Caco-2 (cell line): ENCODE measurements at regions not wholly inside any gene's neighbourhood (a gene's known extent, or its start where the extent isn't known, plus 50 kb on each side); places are given as distances from the start of the nearest gene placed in this dataset.

ENCODE experiments used
- BruUV-seq: library from RNA; stranded (reverse); fragments of 400-500 nt; replicated peaks from 2 replicates; lab custom pipeline; 2021; lab: Mats Ljungman, UMichigan
- CTCF ChIA-PET: fragments of 300-600 bp; sonication (Branson Sonifier 250); formaldehyde crosslinking; loops from one replicate; lab custom pipeline; 2022; ENCODE audit warnings: antibody characterized with exemption; lab: Charles Lee
- POLR2A ChIA-PET: fragments of 300-600 bp; sonication (Branson Sonifier 250); formaldehyde crosslinking; loops from one replicate; lab custom pipeline; 2022; ENCODE audit warnings: antibody characterized with exemption; lab: Charles Lee
- DNase-seq, 2 experiments: peaks; one replicate each; pipeline versions ENCODE4 v3.0.0 to v3.0.0-alpha.2; 2020 to 2022
- H3K27me3 ChIP-seq: replicated peaks from 2 replicates; pipeline ENCODE4 v1.6.0; 2011; ENCODE audit warnings: low read length; ENCODE audit not compliant: control insufficient read depth, insufficient read depth
- H3K36me3 ChIP-seq: 2 replicates; pipeline ENCODE4 v1.5.1; 2011; ENCODE audit warnings: low read length; ENCODE audit not compliant: control insufficient read depth, insufficient read depth
- H3K4me1 ChIP-seq: fragments of 250-450 bp; sonication (Bioruptor Pico); 2 replicates; pipeline ENCODE4 v1.5.1; 2020; ENCODE audit warnings: mild to moderate bottlenecking
- H3K4me3 ChIP-seq: 2 replicates; pipeline ENCODE4 v1.5.1; 2011; ENCODE audit warnings: low read depth, mild to moderate bottlenecking, control low read depth, low read length
- H3K9me3 ChIP-seq: fragments of 250-450 bp; sonication (Bioruptor Pico); 2 replicates; pipeline ENCODE4 v1.5.1; 2020; ENCODE audit warnings: mild to moderate bottlenecking, moderate library complexity
- H3K27ac Mint-ChIP-seq: one replicate; pipeline ENCODE4 v1.8.0; 2022; ENCODE audit warnings: mixed read lengths; ENCODE audit not compliant: unreplicated experiment
- H3K27me3 Mint-ChIP-seq: one replicate; pipeline ENCODE4 v1.8.0; 2022; ENCODE audit warnings: mixed read lengths; ENCODE audit not compliant: insufficient read depth, unreplicated experiment
- H3K36me3 Mint-ChIP-seq: one replicate; pipeline ENCODE4 v1.8.0; 2022; ENCODE audit warnings: mild to moderate bottlenecking, mixed read lengths; ENCODE audit not compliant: insufficient read depth, unreplicated experiment
- H3K4me1 Mint-ChIP-seq: one replicate; pipeline ENCODE4 v1.8.0; 2022; ENCODE audit warnings: low read depth, mixed read lengths; ENCODE audit not compliant: unreplicated experiment
- H3K4me3 Mint-ChIP-seq: one replicate; pipeline ENCODE4 v1.8.0; 2022; ENCODE audit warnings: mild to moderate bottlenecking, moderate library complexity, mixed read lengths; ENCODE audit not compliant: unreplicated experiment
- H3K9me3 Mint-ChIP-seq: one replicate; pipeline ENCODE4 v1.8.0; 2022; ENCODE audit warnings: mixed read lengths; ENCODE audit not compliant: unreplicated experiment
- intact Hi-C: fragments of 100-400 bp; cut with micrococcal nuclease; formaldehyde crosslinking; loops from one replicate; pipeline ENCODE4 v1.10.0; 2022; ENCODE audit not compliant: unreplicated experiment
- TF ChIP-seq, protein P1 (sequence below), 2 experiments: fragments of 200-600 bp in 1 of 2; IDR thresholded peaks; 1 replicate in 1 of 2; 2 replicates in 1 of 2; pipeline versions ENCODE4 v1.5.1 to v1.8.0; 2011 to 2022; ENCODE audit warnings: antibody characterized with exemption in 1 of 2, control low read depth in 1 of 2, inconsistent platforms in 1 of 2, low read depth in 1 of 2, low read length in 1 of 2, mild to moderate bottlenecking in 1 of 2, moderate library complexity in 1 of 2; ENCODE audit not compliant: insufficient read depth in 1 of 2, severe bottlenecking in 1 of 2, unreplicated experiment in 1 of 2

DNA sequence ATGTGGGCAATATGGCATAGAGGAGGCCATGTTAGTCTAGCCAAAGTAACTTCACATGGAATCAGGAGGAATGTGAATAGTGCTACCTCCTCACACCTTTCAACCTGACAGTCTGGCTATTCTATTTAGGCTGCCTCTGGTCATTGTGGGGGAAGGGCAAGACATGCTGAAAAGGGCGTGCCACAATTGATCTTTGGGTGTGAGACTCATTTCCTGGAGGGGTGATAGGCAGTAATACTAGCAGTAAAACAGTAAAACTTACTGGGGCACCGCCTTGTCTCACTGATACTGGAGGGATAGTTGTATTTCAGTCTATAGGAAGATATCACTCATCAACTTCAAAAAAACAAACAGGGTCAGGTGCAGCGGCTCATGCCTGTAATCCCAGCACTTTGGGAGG is 88.7 kb downstream of the TMEM168 start:
- intact Hi-C loops, result loop anchor here (2.0 kb wide), 2 partner anchors 15 to 37 kb away; no protein-coding TSS in a partner anchor
- peak; percentile 32 to 64 for DNase-seq
- H3K4me1 ChIP-seq, result peaks cover 43% of the 10 kb centered on the region
- Mint-ChIP-seq H3K27me3 (no peaks in the 10 kb centered on the region), H3K27ac (peak overlapping the region; percentile 82), H3K36me3 (no peaks in the 10 kb centered on the region), H3K4me3 (no peak overlapping the region), H3K4me1 (peaks cover 37% of the 10 kb centered on the region), H3K9me3 (peaks cover 37% of the 10 kb centered on the region)
- peaks cover 16% of the 10 kb centered on the region for H3K9me3 ChIP-seq
- TF ChIP-seq, protein P1, sequence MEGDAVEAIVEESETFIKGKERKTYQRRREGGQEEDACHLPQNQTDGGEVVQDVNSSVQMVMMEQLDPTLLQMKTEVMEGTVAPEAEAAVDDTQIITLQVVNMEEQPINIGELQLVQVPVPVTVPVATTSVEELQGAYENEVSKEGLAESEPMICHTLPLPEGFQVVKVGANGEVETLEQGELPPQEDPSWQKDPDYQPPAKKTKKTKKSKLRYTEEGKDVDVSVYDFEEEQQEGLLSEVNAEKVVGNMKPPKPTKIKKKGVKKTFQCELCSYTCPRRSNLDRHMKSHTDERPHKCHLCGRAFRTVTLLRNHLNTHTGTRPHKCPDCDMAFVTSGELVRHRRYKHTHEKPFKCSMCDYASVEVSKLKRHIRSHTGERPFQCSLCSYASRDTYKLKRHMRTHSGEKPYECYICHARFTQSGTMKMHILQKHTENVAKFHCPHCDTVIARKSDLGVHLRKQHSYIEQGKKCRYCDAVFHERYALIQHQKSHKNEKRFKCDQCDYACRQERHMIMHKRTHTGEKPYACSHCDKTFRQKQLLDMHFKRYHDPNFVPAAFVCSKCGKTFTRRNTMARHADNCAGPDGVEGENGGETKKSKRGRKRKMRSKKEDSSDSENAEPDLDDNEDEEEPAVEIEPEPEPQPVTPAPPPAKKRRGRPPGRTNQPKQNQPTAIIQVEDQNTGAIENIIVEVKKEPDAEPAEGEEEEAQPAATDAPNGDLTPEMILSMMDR (IDR thresholded peaks at IDR 0.05; ENCODE audit: insufficient read depth in 1 of 2, low read depth in 1 of 2, low read length in 1 of 2, severe bottlenecking in 1 of 2, unreplicated experiment in 1 of 2), result no peak
- no peak overlapping the region for H3K4me3 ChIP-seq
- POLR2A ChIA-PET, result no interaction called here
- no peaks in the 10 kb centered on the region for H3K36me3 ChIP-seq
- CTCF ChIA-PET, result no interaction called here
- no peaks in the 10 kb centered on the region for H3K27me3 ChIP-seq
- BruUV-seq, result no TSS peak

DNA sequence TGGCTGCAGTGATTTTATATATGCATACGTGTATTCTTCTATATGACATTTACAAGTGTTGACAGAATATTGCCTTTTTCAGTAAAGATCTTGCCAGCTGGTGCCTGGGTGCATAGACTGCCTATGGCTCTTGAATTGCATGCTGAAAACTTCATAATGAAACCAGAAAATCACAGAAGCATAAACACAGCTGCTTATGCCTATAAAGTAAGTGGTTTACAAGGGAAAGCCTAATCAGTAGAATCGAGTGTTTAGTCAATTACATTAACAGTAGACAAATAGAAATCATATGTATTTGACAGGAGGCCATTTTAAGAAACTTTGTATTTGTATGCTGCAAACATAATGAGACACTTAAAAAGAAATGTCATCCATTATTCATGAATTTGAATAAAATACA is 82.5 kb downstream of the TMEM168 start:
- no peak overlapping the region for H3K4me3 ChIP-seq
- intact Hi-C loops, result loop anchor here (1.0 kb wide), 2 partner anchors 7 to 33 kb away; no protein-coding TSS in a partner anchor
- peaks cover 39% of the 10 kb centered on the region for H3K4me1 Mint-ChIP-seq
- DNase-seq, result no peak
- CTCF ChIA-PET, result no interaction called here
- peaks cover 5% of the 10 kb centered on the region for H3K9me3 ChIP-seq
- peaks cover 46% of the 10 kb centered on the region for H3K4me1 ChIP-seq
- H3K4me3 Mint-ChIP-seq, result no peak overlapping the region
- H3K27ac Mint-ChIP-seq, result no peak overlapping the region
- no peaks in the 10 kb centered on the region for H3K36me3 Mint-ChIP-seq
- TF ChIP-seq, protein P1 (IDR thresholded peaks at IDR 0.05; ENCODE audit: insufficient read depth in 1 of 2, low read depth in 1 of 2, low read length in 1 of 2, severe bottlenecking in 1 of 2, unreplicated experiment in 1 of 2), result no peak
- peaks cover 26% of the 10 kb centered on the region for H3K9me3 Mint-ChIP-seq
- no peaks in the 10 kb centered on the region for H3K27me3 Mint-ChIP-seq
- BruUV-seq, result no TSS peak
- H3K27me3 ChIP-seq, result no peaks in the 10 kb centered on the region
- POLR2A ChIA-PET, result no interaction called here
- no peaks in the 10 kb centered on the region for H3K36me3 ChIP-seq

DNA sequence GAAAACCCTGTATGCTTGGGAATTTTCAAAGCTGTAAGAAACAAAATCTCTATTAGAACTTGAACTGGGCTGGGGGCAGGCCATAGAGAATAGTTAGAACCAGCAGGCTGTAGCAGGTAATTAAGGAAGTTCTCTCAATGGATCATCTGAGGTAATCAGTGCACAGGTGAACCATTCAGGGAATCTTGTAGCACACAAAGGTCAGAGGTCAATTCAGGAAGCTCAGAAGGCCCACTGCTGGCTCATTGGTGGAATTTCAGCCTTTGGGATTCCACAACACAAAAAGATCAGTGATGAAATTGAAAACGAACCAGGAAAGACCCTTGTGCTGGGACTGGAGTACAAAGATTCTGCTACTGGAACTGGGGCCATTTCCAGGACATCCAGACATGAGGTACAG is 82.0 kb downstream of the TMEM168 start:
- Histone ChIP-seq H3K9me3 (peaks cover 5% of the 10 kb centered on the region), H3K27me3 (no peaks in the 10 kb centered on the region), H3K4me3 (no peak overlapping the region), H3K4me1 (peaks cover 46% of the 10 kb centered on the region), H3K36me3 (no peaks in the 10 kb centered on the region)
- H3K27ac Mint-ChIP-seq, result peak overlapping the region; percentile 23
- peak overlapping the region; percentile 49 for H3K4me3 Mint-ChIP-seq
- no peaks in the 10 kb centered on the region for H3K36me3 Mint-ChIP-seq
- TF ChIP-seq, protein P1 (IDR thresholded peaks at IDR 0.05; ENCODE audit: insufficient read depth in 1 of 2, low read depth in 1 of 2, low read length in 1 of 2, severe bottlenecking in 1 of 2, unreplicated experiment in 1 of 2), result peak in 1 of 2 experiments; percentile 42
- peaks cover 39% of the 10 kb centered on the region for H3K4me1 Mint-ChIP-seq
- ChIA-PET POLR2A (no interaction called here), CTCF (interaction anchor here (0.6 kb wide), 1 partner anchor 55 kb away, joined by 4 read pairs; no protein-coding TSS in a partner anchor)
- BruUV-seq, result no TSS peak
- DNase-seq, result peak; percentile 45 to 55
- intact Hi-C loops, result loop anchor here (1.0 kb wide), 2 partner anchors 8 to 34 kb away; no protein-coding TSS in a partner anchor
- peaks cover 22% of the 10 kb centered on the region for H3K9me3 Mint-ChIP-seq
- no peaks in the 10 kb centered on the region for H3K27me3 Mint-ChIP-seq
